Transverse colon (tissue), 4 donors: ENCODE measurements at regions not wholly inside any gene's neighbourhood (a gene's known extent, or its start where the extent isn't known, plus 50 kb on each side); places are given as distances from the start of the nearest gene placed in this dataset.

Experiments used
- DNase-seq: peaks from one replicate; pipeline ENCODE4 v3.0.0-alpha.2; 2019
- H3K27ac ChIP-seq, 4 donors: fragments of 200-600 bp; sonication (generic); 2 replicates each; pipeline ENCODE4 v1.5.1; 2016 to 2018; ENCODE audit warnings: inconsistent platforms in 4 of 4
- H3K27me3 ChIP-seq: fragments of 200-600 bp; sonication (generic); 2 replicates; pipeline ENCODE4 v1.5.1; 2017; ENCODE audit warnings: inconsistent platforms
- H3K36me3 ChIP-seq, 4 donors: fragments of 200-600 bp; sonication (generic); 2 replicates each; pipeline ENCODE4 v1.5.1; 2017 to 2019; ENCODE audit warnings: inconsistent platforms in 4 of 4
- H3K4me1 ChIP-seq, 4 donors: fragments of 200-600 bp; sonication (generic); 2 replicates each; pipeline ENCODE4 v1.5.1; 2017 to 2020; ENCODE audit warnings: inconsistent platforms in 4 of 4
- H3K4me3 ChIP-seq, 4 donors: fragments of 200-600 bp; sonication (generic); 1 replicate in 1 of 4; 2 replicates in 3 of 4; pipeline versions ENCODE4 v1.5.1 to v1.6.1; 2017 to 2019; ENCODE audit warnings: inconsistent platforms in 4 of 4
- H3K9me3 ChIP-seq, 2 donors: fragments of 200-600 bp; sonication (generic); 2 replicates each; pipeline ENCODE4 v1.5.1; 2017 to 2019; ENCODE audit warnings: inconsistent platforms in 2 of 2
- EP300 ChIP-seq: sonication (generic); formaldehyde crosslinking; IDR thresholded peaks from one replicate; pipeline ENCODE4 v1.6.1; 2017; ENCODE audit warnings: antibody characterized with exemption, low read depth
- POLR2A ChIP-seq: fragments of 450-650 bp; IDR thresholded peaks from one replicate; pipeline ENCODE4 v1.6.1; 2016; ENCODE audit warnings: antibody characterized with exemption, mild to moderate bottlenecking, moderate library complexity
- POLR2AphosphoS5 ChIP-seq, 3 donors: sonication (generic); formaldehyde crosslinking; IDR thresholded peaks; one replicate each; pipeline ENCODE4 v1.6.1; 2016; ENCODE audit warnings: antibody characterized with exemption in 3 of 3
- WGBS, 2 donors: methylation state at CpG; one replicate each; pipeline ENCODE4 v1.1.5; 2018; ENCODE audit warnings: low coverage in 1 of 2; 5-methylcytosine and 5-hydroxymethylcytosine counted together
- in situ Hi-C, 4 donors: fragments of 200-750 bp; cut with MboI; loops; one replicate each; pipeline versions ENCODE4 v1.15.0 to v1.15.1; 2017; ENCODE audit warnings: low sequenced_read_pairs in 3 of 4, low pct_ligation_motif_present in 1 of 4, low pct_unique_long_range_greater_than_20kb in 1 of 4
- intact Hi-C: fragments of 100-400 bp; cut with DNase I; formaldehyde crosslinking; loops from one replicate; pipeline ENCODE4 v1.15.1; 2023; ENCODE audit warnings: low total_unique reads
- TF ChIP-seq, protein P1 (sequence below), 5 experiments: fragments of 200-600 bp in 3 of 5; fragments of 450-650 bp in 2 of 5; sonication (generic) in 3 of 5; IDR thresholded peaks; 1 replicate in 2 of 5; 2 replicates in 3 of 5; pipeline ENCODE4 v1.5.1; 2016 to 2017; ENCODE audit warnings: antibody characterized with exemption in 5 of 5, inconsistent platforms in 3 of 5, mild to moderate bottlenecking in 2 of 5, moderate library complexity in 1 of 5

DNA sequence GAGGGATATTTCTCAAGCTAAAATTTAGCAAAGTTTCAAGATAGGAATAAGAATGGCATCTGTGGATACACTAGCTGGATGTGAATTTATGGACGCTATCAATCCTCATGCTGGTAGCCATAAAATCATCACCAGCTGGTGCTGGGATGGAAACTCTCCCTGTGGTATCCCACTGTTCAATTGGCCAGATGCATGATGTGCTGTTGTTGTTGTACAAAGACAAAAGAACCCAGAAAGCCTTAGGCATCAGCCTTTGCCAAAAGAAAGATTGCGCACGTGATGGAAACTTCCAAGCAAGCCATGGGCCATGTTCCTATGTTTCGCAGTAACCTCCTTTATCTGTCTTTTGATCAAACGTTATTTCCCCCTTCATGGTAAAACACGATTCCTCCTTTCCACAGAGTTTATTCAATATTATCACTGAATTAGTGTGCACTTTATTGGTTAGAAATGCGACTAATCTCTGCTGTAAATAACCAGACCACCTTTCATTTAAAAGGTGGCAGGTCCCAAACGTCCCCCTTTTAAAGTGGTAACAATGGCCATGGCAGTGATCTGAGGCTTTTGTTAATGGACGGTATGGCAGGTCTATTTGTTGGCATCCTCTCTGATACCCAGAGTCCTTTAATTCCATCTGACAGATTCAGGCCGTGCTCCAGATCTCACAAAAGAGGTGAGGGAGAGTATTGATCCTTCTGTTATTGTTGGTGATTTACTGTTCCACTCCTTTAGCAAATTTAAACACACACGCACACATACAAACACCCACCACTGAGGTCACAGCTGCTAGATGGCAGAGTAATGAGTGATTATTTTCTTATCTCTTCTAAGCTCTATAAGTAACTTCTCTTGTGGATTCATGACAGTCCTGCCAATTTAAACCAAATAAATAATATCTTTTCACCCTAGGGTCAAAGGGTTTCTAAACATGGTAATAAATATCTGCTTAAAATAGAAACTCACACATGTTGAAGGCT, 291.2 kb upstream of the KCNMB2 start:
- H3K27ac ChIP-seq = no peak overlapping the region
- H3K27me3 ChIP-seq = no peaks in the 10 kb centered on the region
- in situ Hi-C loops (no loop called here), intact Hi-C loops (no loop called here)
- TF ChIP-seq POLR2AphosphoS5 (IDR thresholded peaks at IDR 0.05) (no peak), POLR2A (no peak), EP300 (no peak)
- TF ChIP-seq, protein P1, sequence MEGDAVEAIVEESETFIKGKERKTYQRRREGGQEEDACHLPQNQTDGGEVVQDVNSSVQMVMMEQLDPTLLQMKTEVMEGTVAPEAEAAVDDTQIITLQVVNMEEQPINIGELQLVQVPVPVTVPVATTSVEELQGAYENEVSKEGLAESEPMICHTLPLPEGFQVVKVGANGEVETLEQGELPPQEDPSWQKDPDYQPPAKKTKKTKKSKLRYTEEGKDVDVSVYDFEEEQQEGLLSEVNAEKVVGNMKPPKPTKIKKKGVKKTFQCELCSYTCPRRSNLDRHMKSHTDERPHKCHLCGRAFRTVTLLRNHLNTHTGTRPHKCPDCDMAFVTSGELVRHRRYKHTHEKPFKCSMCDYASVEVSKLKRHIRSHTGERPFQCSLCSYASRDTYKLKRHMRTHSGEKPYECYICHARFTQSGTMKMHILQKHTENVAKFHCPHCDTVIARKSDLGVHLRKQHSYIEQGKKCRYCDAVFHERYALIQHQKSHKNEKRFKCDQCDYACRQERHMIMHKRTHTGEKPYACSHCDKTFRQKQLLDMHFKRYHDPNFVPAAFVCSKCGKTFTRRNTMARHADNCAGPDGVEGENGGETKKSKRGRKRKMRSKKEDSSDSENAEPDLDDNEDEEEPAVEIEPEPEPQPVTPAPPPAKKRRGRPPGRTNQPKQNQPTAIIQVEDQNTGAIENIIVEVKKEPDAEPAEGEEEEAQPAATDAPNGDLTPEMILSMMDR (IDR thresholded peaks at IDR 0.05) = no peak
- 69 to 72% methylated on average over 5 to 11 of the region's 11 CpGs for WGBS, 2 donors
- no peaks in the 10 kb centered on the region for H3K9me3 ChIP-seq
- no peaks in the 10 kb centered on the region for H3K36me3 ChIP-seq
- no peak overlapping the region for H3K4me3 ChIP-seq
- DNase-seq = no peak
- peaks cover 0 to 5% (median 0%) of the 10 kb centered on the region in 4 donors for H3K4me1 ChIP-seq

DNA sequence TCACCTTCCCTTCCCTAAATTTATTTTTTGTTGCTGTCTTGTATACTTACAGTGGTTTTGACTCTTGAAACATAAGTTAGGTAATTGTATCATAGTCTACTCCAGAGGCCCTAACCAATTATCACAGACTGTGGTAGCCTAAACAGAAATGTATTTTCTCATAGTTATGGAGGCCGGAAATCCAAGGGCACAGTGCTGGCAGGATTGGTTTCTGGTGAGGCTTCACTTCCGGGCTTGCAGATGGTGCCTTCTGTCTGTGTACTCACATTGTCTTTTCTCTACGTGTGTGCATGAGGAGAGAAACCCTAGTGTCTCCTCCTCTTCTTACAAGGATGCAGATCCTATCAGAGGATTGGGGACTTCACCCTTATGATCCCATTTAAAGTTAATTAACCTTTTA, 290.2 kb upstream of the KCNMB2 start:
- no peaks in the 10 kb centered on the region for H3K9me3 ChIP-seq
- no peak overlapping the region for H3K4me3 ChIP-seq
- intact Hi-C loops (no loop called here), in situ Hi-C loops (no loop called here)
- H3K36me3 ChIP-seq = no peaks in the 10 kb centered on the region
- H3K4me1 ChIP-seq = peaks cover 0 to 5% (median 0%) of the 10 kb centered on the region in 4 donors
- TF ChIP-seq, protein P1 (IDR thresholded peaks at IDR 0.05) = no peak
- TF ChIP-seq EP300 (no peak), POLR2A (no peak), POLR2AphosphoS5 (IDR thresholded peaks at IDR 0.05) (no peak)
- no peaks in the 10 kb centered on the region for H3K27me3 ChIP-seq
- no peak for DNase-seq
- H3K27ac ChIP-seq = no peak overlapping the region
- 86 to 89% methylated on average over 3 of the region's 3 CpGs for WGBS, 2 donors

DNA sequence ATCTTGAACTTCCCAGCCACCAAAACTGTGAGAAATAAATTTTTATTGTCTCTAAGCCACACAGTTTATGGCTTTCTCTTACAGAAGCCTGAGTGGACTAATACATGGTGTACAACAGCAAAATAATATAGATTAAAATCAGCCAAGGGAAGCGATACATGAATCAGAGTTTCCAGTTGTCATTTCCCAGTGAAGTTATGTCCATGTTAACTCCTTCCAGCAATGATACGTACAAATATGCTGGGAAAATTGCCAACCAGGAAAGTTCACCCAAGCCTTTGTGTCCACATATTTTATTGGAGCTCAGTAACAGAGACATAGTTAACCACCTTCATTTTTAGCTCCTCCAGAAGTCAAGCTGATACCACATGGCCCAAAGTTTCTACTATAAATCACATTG, 280.9 kb upstream of the KCNMB2 start:
- WGBS, 2 donors = 46 to 58% methylated on average over 2 of the region's 2 CpGs
- Histone ChIP-seq H3K36me3 (no peaks in the 10 kb centered on the region), H3K27ac (no peak overlapping the region), H3K4me3 (no peak overlapping the region), H3K27me3 (no peaks in the 10 kb centered on the region), H3K9me3 (no peaks in the 10 kb centered on the region), H3K4me1 (peaks cover 0 to under 1% (median 0%) of the 10 kb centered on the region in 4 donors)
- intact Hi-C loops = no loop called here
- in situ Hi-C loops = no loop called here
- DNase-seq = no peak
- TF ChIP-seq, protein P1 (IDR thresholded peaks at IDR 0.05) = no peak
- no peak for TF ChIP-seq EP300
- no peak for TF ChIP-seq POLR2AphosphoS5 (IDR thresholded peaks at IDR 0.05)
- TF ChIP-seq POLR2A = no peak

DNA sequence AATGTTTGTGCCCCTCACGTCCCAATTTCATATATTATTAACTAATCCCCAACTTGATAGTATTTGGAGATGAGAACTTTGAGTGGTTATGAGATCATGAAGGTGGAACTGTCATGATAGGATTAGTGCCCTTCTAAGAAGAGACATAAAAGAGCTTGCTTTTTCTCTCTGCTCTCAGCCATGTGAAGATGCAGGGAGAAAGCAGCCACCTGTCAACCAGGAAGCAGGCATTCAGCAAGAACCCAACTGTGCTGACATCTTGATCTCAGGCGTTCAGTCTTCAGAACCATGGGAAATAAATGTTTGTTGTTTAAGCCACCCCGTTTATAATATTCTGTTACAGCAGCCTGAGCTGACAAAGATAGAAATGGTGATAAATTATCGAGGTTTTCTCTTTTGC, 278.7 kb upstream of the KCNMB2 start:
- H3K27me3 ChIP-seq = no peaks in the 10 kb centered on the region
- no peak overlapping the region for H3K4me3 ChIP-seq
- intact Hi-C loops = no loop called here
- in situ Hi-C loops = no loop called here
- no peak overlapping the region for H3K27ac ChIP-seq
- no peak for DNase-seq
- WGBS, 2 donors = 78 to 84% methylated on average over 4 of the region's 4 CpGs
- H3K4me1 ChIP-seq = peaks cover 0 to 11% (median 6%) of the 10 kb centered on the region in 4 donors
- H3K36me3 ChIP-seq = no peaks in the 10 kb centered on the region
- TF ChIP-seq, protein P1 (IDR thresholded peaks at IDR 0.05) = no peak
- no peak for TF ChIP-seq EP300
- TF ChIP-seq POLR2A = no peak
- no peak for TF ChIP-seq POLR2AphosphoS5 (IDR thresholded peaks at IDR 0.05)
- H3K9me3 ChIP-seq = no peaks in the 10 kb centered on the region
